GM19467 (cell line): ENCODE measurements at regions not wholly inside any gene's neighbourhood (a gene's known extent, or its start where the extent isn't known, plus 50 kb on each side); places are given as distances from the start of the nearest gene placed in this dataset.

Experiments used
- ATAC-seq: cut with Tn5 transposase; IDR thresholded peaks from one replicate; pipeline ENCODE4 v1.9.1; 2021; ENCODE audit warnings: mild to moderate bottlenecking, moderate library complexity; ENCODE audit not compliant: unreplicated experiment

DNA sequence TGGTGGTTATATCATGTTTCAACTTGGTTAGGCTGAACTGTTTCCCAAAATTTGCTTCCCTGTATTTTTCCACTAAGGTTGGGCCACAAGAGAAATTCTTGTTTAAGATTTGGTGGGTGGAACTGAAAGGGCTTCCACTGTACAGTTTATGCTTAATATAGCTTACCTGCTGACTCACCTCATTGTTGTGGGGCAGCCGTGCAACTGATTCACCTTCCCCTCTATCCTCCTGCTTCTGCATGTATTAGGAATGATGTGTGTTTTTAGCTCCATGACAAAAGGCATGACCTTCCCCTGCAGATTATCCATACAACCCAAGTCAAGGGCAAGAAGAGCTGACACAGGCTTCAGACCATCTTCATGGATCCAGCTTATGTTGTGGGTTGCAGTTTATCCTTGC is 98.4 kb upstream of the GULP1 start:
- ATAC-seq, result no peak

DNA sequence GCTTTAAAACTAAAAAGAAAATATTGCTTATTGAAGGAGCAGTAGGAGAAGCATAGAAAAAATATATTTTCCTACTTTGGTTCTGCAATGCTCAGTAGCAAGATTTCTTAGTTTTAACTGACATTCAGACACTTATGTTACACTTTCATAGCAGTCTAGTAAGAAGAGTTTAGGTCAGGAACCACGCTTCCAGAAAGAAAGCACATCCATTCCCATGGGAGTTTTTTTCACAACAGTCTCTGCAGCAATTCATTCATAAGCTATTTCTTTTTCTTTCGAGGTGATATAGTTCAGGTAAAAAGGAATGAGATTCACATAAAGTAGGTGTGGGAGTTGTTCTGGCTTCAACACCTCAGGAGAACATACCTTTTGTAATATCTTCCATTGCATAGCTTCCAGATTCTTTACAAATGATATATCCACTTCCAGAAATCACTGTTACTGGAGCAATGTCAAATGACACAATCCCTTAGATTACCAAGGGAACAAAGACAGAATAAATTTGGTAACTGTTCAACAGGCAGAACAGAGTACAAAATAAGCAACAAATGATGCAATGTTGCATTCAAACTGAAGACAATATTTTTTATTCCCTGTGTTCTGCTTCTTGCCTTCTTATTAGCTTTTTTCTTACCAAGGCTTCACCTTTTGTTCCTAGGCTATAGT is 95.2 kb upstream of the GULP1 start:
- no peak for ATAC-seq

DNA sequence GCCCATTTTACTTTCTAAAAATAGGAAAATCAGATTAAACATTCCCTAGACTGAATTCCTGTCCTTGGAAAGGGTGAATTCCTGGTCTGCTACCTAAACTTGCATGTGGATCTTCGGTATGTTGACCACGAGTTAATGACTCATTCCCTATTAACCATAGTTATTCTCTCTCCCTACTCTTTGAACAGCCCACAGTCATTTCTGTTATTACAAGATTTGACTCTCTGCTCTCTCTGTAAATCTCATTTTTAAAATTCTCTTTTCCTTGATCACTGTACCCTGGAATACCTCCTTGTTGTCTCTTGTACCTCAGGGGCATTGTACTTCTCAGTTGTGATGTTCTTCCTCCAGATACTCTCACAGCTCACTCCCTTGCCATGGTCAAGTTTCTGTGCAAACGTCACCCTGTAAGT is 92.0 kb upstream of the GULP1 start:
- no peak for ATAC-seq

DNA sequence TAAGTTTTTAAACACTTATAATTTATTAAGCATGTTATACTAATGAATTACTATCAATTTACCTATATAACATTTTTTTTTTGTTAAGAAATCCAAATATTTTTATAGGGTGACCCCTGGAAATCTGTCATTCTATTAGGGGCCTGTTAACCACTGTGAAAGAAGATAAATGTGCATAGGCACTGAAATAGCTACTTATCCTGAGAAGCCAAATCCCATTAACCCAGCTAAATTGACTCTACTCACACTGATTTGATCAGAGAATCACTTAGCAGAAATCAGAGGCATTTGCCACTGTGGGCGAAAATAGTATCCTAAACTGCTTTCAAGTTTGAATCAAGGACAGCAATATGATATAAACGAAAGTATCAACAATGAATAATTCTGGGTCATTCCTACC is 90.0 kb upstream of the GULP1 start:
- no peak for ATAC-seq

DNA sequence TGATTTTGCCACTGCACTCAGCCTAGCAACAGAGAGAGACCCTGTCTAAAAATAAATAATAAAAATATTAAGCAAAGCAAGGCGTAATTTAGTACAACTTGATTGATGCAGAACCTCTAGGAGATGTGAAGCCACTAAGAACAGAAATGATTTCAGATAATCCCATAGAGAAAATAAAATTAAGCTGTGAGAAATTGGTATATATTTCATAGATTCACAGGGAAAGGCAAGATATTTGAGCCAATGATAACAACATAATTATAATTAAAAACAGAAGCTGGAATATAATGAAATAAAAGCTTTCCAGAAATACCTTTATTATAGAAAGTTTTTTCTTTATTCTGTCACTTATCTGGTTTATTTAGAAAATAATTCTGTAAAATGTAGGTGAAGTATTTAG is 88.9 kb upstream of the GULP1 start:
- no peak for ATAC-seq

DNA sequence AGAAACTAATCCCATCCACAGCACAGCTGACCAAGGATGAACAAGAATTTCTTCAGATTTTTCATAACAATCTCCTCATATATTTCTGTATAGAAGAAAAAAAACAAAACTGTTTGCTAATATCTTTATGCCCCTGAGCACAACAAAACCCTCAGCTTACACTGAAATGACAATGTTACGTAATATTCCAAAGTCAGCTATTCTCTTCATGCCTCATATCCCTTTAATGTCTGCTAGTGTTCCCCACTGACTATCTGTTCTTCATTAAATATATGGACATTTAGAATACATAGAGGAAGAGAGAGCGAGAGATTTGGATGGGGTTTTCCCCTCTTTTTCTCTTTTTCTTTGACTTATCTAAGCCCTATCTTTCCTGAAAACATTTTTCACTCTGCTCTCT is 87.9 kb upstream of the GULP1 start:
- ATAC-seq, result no peak

DNA sequence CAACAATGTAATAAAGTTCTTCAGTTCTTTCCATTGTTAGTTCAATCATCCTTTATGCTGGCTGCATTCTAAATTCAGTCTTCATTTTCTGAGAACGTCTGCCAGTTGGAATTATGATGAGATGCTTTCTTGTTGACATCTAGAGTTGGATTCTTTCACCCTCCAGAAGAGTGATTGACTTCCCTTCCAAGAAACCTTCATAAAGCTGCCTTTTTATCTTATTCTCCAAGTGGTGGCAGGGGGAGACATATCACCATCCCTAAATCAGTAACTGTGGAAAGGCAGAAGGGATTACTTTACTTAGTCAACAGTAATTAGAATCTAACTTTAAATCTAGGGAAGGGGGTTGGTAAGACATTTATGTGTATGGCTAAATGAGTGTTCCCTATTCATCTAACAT is 86.8 kb upstream of the GULP1 start:
- no peak for ATAC-seq

DNA sequence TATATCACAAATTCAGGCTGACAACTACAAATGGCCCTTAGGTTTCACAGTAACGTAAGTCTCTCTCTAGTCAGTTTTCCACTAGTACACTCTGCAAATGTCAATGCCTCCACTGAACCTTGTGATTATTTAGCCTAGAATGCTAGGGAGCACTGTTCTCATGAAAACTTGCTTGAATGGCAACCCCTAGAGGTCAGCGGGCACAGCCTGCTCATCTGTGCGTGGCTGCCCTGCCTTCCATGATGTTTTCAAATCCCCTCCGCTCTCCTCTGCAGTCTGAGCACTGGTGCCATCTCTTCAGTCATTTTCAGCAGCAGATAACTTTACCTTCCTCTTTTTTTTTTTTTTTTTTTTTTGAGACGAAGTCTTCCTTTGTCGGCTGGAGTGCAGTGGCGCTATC is 84.1 kb upstream of the GULP1 start:
- no peak for ATAC-seq

DNA sequence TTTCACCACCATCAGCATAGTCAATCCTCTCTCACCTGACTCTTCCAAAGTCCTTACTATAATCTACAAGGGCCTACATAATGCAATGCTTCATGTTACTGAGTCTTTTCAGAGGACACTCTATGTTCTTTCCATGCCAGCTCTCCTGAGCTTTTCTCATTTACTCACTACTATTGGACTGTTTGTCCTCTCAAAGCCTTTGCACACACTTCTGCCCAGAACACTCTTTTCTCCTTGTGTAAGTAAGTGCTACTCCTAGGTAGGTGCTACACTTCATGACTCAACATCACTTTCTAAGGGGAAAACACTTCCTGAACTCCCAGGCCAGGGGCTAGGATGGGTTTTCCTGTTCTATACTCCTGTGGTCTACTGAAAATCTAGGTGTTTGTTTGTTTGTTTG is 82.5 kb upstream of the GULP1 start:
- no peak for ATAC-seq

DNA sequence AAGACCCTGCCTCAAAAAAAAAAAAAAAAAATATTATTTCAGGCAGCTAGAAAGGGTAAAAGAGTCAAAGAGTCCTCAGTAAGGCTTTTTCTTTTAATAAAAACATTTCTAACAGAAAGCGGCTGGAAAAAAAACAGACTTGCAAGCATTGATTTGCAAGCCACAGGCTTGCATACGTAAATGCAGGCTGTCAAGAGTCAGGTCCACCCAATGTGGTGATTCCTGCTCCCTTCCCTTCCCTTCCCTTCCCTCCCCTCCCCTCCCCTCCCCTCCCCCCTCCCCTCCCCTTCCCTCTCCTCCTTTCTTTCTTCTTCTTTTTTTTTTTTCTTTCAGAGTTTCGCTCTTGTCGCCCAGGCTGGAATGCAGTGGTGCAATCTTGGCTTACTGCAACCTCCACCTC is 74.4 kb upstream of the GULP1 start:
- no peak for ATAC-seq

DNA sequence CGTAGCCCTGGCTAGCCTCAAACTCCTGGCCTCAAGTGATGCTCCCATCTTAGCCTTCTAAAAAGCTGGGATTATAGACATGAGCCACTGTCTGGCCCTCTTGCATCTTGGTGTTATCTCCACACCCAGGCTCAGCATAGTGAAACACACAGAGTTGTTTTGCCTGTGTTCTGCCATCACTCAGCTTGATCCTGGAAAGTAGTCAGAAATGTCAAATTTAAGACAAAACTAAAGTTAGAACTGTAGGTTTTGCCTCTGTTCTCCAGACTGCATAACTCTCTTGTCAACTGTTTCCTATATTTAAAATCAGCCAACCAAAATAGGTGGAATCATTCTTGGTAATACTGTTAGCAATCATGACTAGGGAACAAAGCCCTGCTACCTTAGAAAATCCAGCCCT is 72.1 kb upstream of the GULP1 start:
- no peak for ATAC-seq

DNA sequence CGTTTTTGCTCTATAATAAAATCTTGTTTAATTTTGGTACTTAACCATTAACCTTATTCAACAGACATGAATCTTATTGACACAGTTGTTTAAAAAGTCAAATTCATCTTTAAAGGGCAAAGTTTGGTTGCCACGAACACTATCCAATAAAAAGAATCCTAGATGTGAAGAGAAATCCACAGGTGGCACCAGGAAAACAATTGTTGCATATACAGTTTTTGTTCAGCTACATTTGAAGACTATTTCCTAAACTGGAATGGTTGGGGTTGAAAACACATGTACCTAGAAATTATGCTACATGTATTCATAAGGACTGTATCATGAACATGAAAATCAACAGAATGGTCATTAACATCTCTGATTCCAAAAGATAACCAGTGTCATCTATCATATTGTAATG is 71.1 kb upstream of the GULP1 start:
- no peak for ATAC-seq

DNA sequence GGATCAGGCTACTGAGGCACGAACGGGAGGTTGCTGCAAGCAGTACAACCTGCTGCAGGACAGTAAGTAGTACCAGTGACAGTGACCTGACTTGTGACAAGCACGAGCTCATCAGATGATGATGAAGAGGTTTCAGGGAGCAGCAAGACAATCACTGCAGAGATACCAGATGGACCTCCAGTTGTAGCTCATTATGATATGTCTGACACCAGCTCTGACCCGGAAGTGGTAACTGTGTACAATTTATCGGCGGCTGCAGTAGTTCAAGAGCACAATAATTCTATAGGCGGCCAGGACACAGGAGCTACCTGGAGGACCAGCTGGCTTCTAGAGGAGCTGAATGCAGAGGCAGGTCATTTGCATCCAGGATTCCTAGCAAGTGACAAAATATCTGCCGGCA is 64.0 kb upstream of the GULP1 start:
- no peak for ATAC-seq

DNA sequence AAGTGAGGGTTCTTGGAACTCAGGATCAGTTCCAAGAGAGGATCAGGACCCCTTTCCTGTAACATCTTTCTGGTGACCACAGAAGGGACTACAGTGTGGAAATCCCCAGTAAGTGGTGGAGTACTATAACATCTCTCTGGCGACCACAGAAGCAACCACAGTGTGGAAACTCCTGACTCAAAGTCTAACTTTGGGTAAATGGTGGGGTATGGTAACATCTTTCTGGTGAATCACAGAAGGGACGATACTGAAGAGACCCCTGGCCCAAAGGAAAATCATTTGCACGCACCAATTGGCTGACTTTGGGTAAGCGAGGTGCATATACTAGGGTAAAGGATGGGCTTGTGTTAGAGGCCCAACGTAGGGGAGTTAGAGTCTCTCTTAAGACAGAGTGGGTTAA is 56.3 kb upstream of the GULP1 start:
- ATAC-seq, result peak; percentile 61

DNA sequence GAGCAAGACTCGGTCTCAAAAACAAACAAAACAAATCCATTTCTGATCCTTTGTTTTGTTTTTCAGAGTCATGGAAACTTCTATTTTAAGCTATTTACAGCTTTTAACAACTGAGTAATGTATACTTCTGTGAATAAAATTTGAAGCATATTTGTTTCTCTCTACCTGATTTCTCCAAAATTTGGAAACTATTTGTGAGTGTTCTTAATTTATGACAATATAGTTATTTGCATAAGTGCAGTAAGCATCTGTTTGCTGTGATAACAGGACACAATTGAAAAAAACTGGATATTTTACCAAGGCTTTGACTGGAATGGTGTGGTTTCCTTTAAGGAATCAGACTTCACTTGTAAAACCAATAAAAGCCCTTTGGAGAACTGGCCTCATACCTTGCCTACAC is 53.3 kb upstream of the GULP1 start:
- ATAC-seq, result no peak
